B cell (primary cell): ENCODE measurements at regions not wholly inside any gene's neighbourhood (a gene's known extent, or its start where the extent isn't known, plus 50 kb on each side); places are given as distances from the start of the nearest gene placed in this dataset.

Experiments
- EZH2 ChIP-seq: IDR thresholded peaks from 2 replicates; pipeline ENCODE4 v1.6.1; 2012; ENCODE audit warnings: borderline replicate concordance, low read depth, mild to moderate bottlenecking, moderate library complexity, low read length; ENCODE audit not compliant: insufficient read depth, poor library complexity, severe bottlenecking
- TF ChIP-seq, protein P1 (sequence below): fragments of 200-600 bp; IDR thresholded peaks from one replicate; pipeline ENCODE4 v1.8.0; 2022; ENCODE audit warnings: antibody characterized with exemption, mild to moderate bottlenecking

DNA sequence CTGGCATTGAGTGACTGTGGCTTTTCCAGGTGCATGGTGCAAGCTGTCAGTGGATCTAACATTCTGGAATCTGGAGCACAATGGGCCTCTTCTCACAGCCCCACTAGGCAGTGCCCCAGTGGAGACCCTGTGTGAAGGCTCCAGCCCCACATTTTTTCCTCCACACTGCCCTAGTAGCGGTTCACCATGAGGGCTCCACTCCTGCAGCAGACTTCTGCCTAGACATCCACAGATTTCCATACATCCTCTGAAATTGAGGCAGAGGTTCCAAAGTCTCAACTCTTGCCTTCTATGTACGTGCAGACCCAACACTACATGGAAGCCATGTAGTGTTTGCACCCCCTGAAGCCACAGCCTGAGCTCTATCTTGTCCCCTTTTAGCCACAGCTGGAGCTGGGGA is 118.0 kb upstream of the BMP5 start:
- TF ChIP-seq, protein P1, sequence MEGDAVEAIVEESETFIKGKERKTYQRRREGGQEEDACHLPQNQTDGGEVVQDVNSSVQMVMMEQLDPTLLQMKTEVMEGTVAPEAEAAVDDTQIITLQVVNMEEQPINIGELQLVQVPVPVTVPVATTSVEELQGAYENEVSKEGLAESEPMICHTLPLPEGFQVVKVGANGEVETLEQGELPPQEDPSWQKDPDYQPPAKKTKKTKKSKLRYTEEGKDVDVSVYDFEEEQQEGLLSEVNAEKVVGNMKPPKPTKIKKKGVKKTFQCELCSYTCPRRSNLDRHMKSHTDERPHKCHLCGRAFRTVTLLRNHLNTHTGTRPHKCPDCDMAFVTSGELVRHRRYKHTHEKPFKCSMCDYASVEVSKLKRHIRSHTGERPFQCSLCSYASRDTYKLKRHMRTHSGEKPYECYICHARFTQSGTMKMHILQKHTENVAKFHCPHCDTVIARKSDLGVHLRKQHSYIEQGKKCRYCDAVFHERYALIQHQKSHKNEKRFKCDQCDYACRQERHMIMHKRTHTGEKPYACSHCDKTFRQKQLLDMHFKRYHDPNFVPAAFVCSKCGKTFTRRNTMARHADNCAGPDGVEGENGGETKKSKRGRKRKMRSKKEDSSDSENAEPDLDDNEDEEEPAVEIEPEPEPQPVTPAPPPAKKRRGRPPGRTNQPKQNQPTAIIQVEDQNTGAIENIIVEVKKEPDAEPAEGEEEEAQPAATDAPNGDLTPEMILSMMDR = no peak
- no peak for TF ChIP-seq EZH2
